ENCODE measurements at regions not wholly inside any gene's neighbourhood (a gene's known extent, or its start where the extent isn't known, plus 50 kb on each side); places are given as distances from the start of the nearest gene placed in this dataset.

DNA sequence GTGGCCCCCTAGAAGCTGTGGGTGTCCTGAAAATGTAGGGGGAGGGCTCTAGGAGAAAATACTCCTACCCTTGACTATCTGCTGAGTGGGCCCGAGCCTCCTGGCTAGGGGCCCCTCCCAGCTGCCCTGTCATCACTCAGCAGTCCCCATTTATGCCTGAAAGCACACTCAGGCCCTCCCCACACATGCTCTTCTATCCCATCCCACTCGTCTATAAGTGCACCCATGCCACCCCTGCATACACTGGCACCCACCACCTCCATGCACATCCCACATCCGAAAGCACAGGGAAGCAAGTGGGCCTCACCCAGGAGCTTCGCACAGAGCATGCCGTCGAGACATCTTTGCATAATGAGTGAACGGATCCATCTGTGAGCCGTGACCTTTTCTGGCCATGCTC lies 80.4 kb upstream of the POU3F1 start:
- no peak for DNase-seq

DNA sequence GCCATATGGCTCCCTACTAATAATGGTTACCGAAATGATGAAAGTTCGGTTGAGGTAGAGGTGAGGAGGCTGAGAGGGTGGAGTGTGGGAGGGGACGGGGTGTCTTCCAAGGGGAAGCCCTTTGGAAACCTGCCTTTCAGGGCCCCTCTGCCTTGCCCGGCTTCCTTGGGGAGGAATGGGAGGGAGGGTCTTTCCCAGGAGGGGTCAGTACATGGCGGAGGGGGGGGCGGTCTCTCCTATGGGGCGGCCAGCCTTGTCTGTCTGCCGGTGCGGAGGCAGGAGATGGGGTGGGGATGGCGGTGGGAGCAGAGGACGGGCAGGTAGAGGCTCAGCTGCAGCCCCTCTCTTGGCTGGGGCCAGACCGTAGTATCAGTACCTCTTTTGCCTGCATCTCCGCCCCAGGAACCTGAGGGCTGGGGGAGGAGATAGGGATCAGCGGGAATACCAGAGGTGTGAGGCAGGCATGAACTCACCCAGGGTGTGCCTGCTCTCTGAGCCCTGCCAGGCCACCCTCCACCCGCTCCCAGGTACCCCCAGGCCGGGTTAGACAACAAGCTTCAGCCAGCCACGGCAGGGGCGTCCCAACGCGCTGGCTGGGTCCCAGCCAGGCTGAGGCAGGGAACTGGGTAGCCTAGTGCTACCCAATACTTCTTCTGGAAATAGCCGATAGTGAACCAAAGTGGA lies 79.4 kb upstream of the POU3F1 start:
- DNase-seq = no peak

- DNase-seq = no peak
These were observed 78.4 kb upstream of the POU3F1 start for GRCh38 chr1:38125016-38125415.

DNA sequence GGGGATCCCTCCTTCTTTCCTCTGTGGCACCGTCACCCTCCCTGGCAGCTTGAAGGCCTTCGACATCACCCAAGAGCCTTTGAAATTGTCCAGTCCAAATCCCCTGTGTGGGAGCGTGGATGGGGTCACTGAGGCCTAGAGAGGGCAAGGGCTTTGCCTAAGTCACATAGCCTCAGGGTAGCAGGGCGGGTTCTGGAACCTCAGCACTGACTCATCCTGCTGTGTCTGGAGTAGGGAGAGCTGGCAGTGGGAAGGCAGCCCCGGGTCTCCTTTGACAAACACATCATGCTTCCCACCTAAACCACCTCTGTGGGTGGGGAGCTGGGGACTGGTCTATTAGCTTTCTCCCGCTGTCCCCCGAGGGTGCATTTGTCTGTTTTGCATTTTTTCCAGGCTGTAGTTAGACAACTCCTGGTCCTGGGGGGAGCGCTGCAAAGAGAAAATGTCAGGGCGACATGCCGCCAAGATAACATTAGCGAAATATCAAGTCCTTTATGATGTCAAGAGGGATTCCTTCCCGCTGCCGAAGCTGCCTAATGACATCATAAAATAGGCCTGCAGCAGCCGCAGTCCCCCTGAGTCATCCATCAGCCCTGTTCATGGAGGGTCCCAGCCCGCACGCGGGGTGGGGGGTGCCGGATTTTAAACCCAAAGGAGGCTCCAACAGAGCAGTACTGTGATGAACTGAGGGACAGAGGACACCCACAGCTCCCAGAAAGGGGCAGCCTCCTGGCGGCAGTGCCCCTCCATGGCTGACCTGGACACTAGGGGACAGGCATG lies 77.0 kb upstream of the POU3F1 start:
- no peak for DNase-seq

- DNase-seq = no peak
These were observed 74.7 kb upstream of the POU3F1 start for GRCh38 chr1:38121231-38121680.

GRCh38 chr1:38120552-38121230 lies 74.1 kb upstream of the POU3F1 start:
- no peak for DNase-seq

GRCh38 chr1:38118976-38119375 lies 72.4 kb upstream of the POU3F1 start:
- DNase-seq = no peak

DNA sequence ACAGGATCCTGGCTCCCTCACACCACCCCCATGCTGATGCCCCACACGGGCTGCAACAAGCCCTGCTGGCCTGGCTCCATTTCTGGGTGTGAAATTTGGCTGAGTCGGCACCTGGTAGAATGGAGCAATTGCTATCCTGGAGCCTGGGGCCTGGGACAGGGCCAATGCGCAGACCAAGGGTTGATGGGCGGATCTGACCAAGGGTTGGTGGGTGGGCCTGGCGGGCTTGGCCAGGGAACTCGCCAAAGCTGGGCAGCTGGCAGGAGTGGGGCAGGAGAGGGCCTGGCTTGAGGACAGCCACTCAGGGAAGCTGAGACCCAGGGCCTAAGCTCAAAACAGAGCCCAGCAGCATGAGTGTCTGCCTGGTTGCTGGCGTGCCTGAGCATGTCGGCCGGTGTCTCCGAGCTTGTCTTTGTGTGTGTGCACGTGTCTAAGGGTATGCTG lies 70.9 kb upstream of the POU3F1 start:
- peak; percentile 92 to 97 for DNase-seq

GRCh38 chr1:38115682-38116202 lies 69.1 kb upstream of the POU3F1 start:
- DNase-seq = peak; percentile 14 to 50

GRCh38 chr1:38115226-38115625 lies 68.6 kb upstream of the POU3F1 start:
- no peak for DNase-seq

DNA sequence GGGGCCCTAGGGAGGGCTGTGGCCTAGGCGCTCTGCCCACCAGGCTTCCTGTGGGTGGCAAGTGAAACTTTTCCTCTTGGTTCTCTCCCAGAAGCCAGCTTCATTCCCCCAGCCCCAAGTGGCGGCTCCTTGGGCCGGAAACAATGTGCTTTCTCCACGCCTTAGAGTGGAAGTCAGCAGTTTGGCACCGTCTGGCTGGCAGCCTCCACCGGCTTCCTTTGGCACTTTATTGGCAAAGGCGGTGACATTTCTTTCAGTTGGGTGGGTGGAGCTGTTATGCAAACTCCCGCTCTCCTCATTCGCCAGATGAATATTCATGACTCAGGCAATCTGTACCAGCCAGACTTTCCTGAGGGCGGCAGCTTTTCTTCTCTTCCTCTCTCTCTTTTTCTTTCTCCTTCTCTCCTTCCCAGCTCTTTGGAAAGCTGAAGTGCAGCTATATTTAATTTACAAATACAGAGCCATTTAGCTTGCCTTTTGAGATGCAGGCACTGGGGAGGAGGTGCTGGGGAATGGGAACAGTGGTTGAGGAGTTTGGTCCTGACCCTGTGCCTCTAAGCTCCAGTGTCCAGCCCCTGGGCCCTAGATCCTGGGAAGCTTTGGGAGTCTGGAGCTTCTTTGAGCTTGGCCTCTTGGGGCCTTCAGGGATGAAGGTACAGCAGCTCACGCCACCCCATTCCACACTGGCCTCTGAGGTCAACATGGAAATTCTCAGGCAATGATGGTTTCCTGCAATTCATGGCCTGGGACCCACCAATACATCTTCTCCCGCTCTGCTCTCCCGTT lies 67.8 kb upstream of the POU3F1 start:
- DNase-seq = peak; percentile 83 to 95

GRCh38 chr1:38113159-38113666 lies 66.6 kb upstream of the POU3F1 start:
- no peak for DNase-seq

DNA sequence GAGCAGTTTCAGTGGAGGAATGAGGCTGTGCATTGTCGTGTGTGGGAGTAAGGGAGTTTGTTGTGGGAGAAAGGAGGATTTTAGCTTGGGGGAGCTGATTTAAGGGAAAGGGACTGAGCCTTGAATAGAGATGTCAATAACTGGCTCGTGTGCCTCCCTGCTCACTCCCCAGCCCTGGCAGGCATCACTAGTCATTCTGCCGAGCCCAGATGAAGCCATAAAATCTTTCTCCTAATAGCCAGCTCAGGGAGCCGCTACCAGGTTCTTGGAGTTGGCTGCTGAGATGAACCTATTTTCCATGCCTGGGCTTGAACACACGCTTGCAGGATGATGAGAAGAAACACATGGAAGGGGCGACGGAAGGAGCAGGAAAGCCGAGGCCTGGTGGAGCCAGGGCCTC lies 65.0 kb upstream of the POU3F1 start:
- DNase-seq = no peak

GRCh38 chr1:38105267-38105666 lies 58.7 kb upstream of the POU3F1 start:
- no peak for DNase-seq

GRCh38 chr1:38102636-38103035 lies 56.0 kb upstream of the POU3F1 start:
- no peak for DNase-seq

GRCh38 chr1:38101037-38101785 lies 54.6 kb upstream of the POU3F1 start:
- no peak for DNase-seq

DNA sequence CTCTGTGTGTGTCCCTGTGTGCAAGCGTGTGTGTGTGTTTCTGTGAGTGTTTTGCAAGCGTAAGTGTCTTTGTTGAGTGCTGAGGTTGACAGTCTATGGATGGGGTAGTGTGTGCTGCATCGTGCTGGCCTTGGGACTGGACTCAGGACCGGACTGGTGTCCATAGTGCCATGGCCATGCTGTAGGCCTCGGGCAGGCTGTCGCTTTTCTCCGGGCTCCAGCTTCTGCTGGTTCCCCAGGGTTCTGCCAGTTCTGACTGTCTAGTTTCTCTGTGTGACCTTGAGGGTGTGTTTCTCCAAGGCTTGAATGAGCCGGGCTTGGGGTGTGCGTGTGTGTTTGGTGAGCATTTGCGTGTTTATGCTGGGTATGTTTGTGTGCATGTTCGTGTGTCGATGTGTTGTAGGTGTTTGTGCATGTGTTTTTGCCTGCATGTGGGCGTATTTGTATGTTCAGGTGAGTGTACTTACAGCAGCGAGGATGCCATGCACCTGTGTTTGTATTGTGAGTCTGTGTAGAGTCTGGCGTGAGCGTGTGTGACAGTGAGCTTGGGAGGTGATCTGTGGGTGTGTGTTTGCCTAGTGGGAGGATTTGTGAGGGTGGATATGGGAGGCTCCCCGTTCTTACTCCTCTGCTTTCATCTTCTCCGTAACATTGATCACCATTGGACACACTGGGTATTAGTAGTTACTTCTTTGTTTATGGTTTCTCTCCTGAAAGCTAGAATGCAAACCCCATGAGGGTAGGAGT lies 51.7 kb upstream of the POU3F1 start:
- DNase-seq = no peak

DNA sequence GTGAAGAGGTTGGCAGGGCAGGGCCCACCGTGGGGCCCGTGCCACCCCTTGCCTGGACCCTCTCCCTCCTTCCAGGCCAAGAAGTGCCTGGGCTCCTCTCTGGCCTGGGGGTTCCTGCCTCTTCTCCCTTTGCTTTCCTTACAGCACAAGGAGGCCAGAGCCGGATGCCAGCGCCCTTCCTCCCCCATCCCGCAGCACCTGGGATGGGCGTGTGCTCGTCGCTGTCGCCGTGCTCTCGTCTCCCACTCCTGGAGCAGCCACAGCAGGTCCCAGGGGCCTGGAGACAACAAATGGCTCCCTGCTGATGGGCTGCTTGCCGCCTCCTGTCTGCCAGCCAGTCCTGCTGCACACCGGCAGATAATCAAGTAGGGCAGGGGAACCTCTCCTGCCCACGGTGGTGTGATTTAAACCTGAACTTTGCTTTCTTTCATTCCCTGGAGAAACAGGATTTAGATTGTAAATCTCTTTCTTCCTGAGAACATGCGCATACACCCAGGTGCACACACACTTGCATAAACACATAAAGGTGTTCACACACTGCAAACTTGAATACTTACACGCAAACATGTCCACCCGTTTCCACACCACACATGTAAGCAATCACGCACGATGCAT lies 50.8 kb upstream of the POU3F1 start:
- DNase-seq = no peak
